Posterior cingulate gyrus (tissue), 11 donors: ENCODE measurements at regions not wholly inside any gene's neighbourhood (a gene's known extent, or its start where the extent isn't known, plus 50 kb on each side); places are given as distances from the start of the nearest gene placed in this dataset.

ENCODE experiments used
- DNase-seq, 10 donors: peaks; one replicate each; pipeline versions ENCODE4 v3.0.0 to v3.0.0-alpha.2; 2020 to 2021; ENCODE audit warnings: mixed read lengths in 3 of 10
- intact Hi-C: fragments of 100-400 bp; cut with DNase I; formaldehyde crosslinking; loops from one replicate; pipeline ENCODE4 v1.15.1; 2023

- DNase-seq = no peak
- intact Hi-C loops = no loop called here
Measured at GRCh38 chr11:41955066-41955465, 495.6 kb upstream of the LRRC4C start.

GRCh38 chr11:41955635-41956400 lies 496.4 kb upstream of the LRRC4C start:
- intact Hi-C loops = no loop called here
- DNase-seq = peak in 2 of 10 donors; percentile 52 to 54

DNA sequence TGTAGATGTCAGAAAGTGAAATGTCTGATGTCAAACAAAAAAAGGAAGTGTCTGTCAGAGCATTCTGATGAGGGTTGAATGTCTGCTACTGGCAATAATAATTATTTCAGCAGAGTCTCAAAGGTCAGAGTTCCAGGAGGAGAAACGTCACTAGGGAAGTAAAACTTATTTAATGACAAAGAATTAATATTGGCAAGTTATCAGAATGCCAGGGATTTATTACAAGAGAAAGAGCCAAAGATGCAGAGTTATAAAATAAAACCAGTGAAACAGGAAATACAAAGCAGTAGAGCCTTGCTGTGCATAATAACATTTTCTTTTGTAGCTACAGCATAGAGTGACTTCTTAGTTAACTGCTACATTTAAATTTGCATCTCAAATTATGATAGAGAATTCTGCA lies 504.0 kb upstream of the LRRC4C start:
- intact Hi-C loops = no loop called here
- no peak for DNase-seq

- intact Hi-C loops = no loop called here
- no peak for DNase-seq
Measured at GRCh38 chr11:41970681-41971080, 511.2 kb upstream of the LRRC4C start.

GRCh38 chr11:41971592-41971991 lies 512.1 kb upstream of the LRRC4C start:
- DNase-seq = peak in 1 of 10 donors; percentile 31
- intact Hi-C loops = no loop called here

GRCh38 chr11:41978945-41979344 lies 519.5 kb upstream of the LRRC4C start:
- DNase-seq = peak in 1 of 10 donors; percentile 10
- intact Hi-C loops = no loop called here

DNA sequence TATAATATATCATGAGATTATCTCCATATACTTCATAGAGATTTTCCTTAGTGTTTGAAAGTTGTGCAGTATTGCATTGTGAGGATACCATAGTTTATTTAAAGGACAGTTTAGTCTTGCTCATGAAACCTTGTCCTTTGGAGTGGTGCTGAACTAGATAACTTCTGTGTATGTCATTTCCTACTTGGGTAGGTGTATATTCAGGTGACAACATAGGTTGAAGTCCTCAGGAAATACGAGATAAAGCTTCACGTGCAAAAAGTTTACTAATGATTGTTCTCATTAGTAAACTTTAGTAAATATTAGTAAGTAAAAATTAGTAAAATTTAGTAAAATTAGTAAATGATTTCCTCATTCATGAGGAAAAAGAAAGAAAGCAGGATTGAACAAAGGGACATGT lies 521.3 kb upstream of the LRRC4C start:
- DNase-seq = no peak
- intact Hi-C loops = no loop called here

DNA sequence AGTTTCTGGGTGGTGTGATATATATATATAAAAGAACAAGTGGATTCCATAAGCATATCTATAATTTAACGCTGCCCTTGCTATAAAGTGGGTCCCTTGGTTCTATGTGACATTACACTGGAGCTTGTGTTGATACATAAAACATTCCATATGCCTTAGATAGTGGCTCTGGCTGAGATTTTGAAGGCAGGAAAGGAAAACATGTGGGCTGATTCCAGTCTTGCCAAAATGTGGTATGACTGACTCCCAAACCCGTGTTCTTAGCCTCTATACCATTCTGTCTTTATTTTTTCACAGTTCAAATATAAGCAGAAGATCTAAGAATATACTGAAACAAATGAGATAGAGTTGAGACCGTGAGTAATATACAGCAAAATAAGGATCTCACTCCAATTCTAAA lies 522.8 kb upstream of the LRRC4C start:
- DNase-seq = peak in 1 of 10 donors; percentile 54
- intact Hi-C loops = no loop called here

GRCh38 chr11:41982975-41983374 lies 523.5 kb upstream of the LRRC4C start:
- no peak for DNase-seq
- intact Hi-C loops = no loop called here

- intact Hi-C loops = no loop called here
- DNase-seq = no peak
Measured at GRCh38 chr11:41983475-41983874, 524.0 kb upstream of the LRRC4C start.

- no peak for DNase-seq
- intact Hi-C loops = no loop called here
Measured at GRCh38 chr11:41984023-41984422, 524.6 kb upstream of the LRRC4C start.

- peak in 3 of 10 donors; percentile 46 to 66 (median 61) for DNase-seq
Measured at GRCh38 chr11:41985799-41986198, 526.3 kb upstream of the LRRC4C start.

GRCh38 chr11:41988951-41989572 lies 529.6 kb upstream of the LRRC4C start:
- intact Hi-C loops = no loop called here
- DNase-seq = no peak

More at GRCh38 chr11:41985799-41986198, 526.3 kb upstream of the LRRC4C start:
- intact Hi-C loops = no loop called here

DNA sequence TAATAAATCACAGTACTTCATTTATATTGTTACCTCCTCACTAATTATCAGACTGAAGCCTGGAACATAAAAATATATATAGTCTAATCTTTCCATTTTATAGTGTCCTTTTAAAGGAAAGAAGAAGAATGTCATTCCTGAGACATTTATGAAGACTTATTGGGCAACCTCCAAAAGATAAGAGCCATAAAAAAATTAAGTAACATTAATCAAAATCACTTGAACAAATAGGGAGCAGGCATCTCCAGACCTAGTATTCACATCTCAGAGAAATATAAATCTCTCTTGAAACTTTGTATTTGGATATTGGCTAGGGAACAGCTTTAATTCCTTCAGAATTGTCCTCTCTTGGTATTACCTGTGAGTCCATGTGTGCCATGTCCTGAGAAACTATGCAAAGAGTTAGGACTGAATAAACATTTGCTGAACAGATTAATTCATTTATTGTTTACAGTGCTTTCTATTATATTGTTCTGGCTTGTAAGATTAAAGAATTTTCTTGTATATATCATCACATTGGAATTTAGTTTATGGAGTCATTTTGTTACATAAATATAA lies 530.5 kb upstream of the LRRC4C start:
- intact Hi-C loops = no loop called here
- DNase-seq = no peak

GRCh38 chr11:41996533-41996932 lies 537.1 kb upstream of the LRRC4C start:
- DNase-seq = no peak
- intact Hi-C loops = no loop called here

DNA sequence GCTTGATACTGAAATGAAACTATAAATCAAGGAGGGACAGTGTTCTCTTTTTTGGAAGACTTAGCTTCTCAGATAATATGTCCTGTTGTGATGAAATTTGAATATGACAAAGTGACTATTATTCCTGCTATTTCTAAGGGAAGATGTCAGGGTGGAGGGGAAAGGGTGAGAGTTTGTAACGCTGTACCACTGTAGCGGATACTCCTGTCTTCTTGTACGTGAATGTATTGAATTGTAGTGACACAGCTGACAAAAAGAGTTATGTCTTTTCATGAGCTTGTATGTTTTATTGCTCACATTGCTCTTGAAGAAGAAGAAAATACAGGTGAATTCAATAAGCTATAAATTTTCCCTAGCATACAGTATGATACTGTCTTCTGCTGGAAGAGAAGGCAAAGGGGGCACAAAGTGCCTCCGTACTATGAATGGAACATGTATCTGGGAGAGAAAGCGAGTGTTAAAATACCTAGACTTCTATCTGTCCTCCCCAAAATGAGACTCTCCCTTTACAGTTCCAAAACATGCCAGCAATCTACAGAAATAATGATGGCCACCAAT lies 538.5 kb upstream of the LRRC4C start:
- DNase-seq = no peak
- intact Hi-C loops = no loop called here

DNA sequence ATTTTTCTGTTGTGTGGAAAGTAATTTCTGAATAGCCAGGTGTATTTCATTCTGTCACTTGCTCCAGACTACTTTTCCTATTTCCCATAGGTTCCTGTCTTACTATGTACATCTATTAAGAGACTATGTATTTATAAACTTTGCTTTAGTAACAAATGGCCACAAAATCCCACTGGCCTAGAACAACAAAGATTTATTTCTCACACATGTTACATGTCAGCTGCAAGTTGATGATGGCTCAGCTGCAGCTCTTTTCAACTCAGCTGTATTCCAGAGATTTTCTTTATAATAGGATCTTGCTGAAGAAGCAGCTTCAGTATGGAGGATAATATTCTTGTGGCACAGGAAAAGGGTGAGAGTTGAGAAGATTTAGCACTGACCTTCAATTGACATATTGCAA lies 539.6 kb upstream of the LRRC4C start:
- intact Hi-C loops = no loop called here
- DNase-seq = no peak

DNA sequence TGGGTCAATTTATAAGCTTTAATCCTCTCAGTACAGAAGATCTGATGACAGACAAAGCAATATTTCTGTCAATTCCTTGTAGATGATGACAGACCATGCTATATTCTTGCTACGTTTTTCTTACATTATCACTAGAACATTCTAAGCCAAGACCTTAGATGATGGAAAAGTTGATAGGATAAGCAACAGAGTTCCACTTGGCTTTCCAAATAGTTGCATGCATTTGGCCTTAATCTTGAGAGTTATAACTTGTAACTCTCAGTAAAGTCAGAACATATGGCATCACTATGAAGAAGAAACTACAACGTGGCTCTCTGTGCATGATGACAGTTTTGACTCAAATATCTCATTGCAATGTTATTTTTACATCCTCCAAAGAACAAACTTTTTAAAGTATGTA lies 544.3 kb upstream of the LRRC4C start:
- intact Hi-C loops = no loop called here
- DNase-seq = no peak

- intact Hi-C loops = no loop called here
- DNase-seq = no peak
Measured at GRCh38 chr11:42006766-42007165, 547.3 kb upstream of the LRRC4C start.

DNA sequence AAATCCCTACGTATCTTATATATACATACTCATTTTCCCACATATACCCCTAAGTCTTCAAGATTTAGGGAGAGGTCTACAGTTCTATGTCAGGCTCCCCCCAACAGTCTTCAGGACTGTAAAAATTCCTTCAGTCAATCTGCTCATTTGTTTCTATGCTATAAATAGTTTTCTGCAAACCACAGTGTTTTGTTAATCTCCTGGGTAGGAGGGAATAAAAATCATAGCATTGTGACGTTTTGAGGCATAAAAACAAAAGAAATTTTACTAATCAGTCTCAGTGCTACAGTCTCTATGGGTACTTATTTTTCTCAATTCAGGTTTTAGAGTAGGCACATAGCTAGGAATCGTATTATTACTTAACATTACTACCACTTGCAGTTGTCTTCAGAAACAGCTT lies 552.8 kb upstream of the LRRC4C start:
- intact Hi-C loops = no loop called here

DNA sequence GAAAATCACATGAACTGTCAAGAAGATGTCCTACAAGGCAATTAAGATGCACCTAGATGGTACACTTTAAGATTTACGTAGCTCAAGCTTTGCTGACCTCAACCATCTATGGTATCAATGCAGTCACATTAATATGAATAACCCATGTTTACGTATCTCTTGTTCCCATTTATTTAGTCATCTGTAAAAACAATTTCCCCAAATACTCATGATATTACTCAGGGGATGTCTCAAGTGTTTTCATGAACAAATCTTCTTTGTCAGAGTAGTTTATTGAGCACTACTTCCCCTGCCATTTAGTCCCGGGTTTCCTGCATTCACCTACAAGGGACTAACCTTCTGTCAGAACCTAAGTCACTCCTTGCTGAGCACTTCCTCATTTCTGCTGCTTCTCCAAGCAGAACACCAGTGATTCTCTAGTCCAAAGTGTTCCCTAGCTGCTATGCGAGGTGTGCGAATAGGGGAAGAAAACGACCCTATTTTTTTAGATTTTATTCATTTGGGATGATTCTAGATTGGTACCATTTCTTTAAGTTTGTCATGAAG lies 554.3 kb upstream of the LRRC4C start:
- intact Hi-C loops = no loop called here
- no peak for DNase-seq

More for the DNA sequence above, 552.8 kb upstream of the LRRC4C start:
- DNase-seq = no peak
